HepG2 (cell line): ENCODE measurements at regions not wholly inside any gene's neighbourhood (a gene's known extent, or its start where the extent isn't known, plus 50 kb on each side); places are given as distances from the start of the nearest gene placed in this dataset.

Experiments
- CBFB ChIP-seq: sonication (generic); formaldehyde crosslinking; IDR thresholded peaks from 2 replicates; pipeline ENCODE4 v1.4.0; 2020; ENCODE audit warnings: missing genetic modification reagents
- CHD4 ChIP-seq: fragments of 200-600 bp; sonication (generic); IDR thresholded peaks from 2 replicates; pipeline ENCODE4 v1.7.0; 2017; ENCODE audit warnings: mild to moderate bottlenecking, low read length, borderline replicate concordance
- PREB ChIP-seq: sonication (generic); formaldehyde crosslinking; IDR thresholded peaks from 2 replicates; pipeline ENCODE4 v1.4.0; 2020; ENCODE audit warnings: missing genetic modification reagents
- ZNF121 ChIP-seq: sonication (generic); formaldehyde crosslinking; IDR thresholded peaks from 2 replicates; pipeline ENCODE4 v1.5.0; 2020; ENCODE audit warnings: mild to moderate bottlenecking, missing genetic modification reagents
- ZNF326 ChIP-seq: sonication (generic); formaldehyde crosslinking; IDR thresholded peaks from 2 replicates; pipeline ENCODE4 v1.4.0; 2020; ENCODE audit warnings: missing genetic modification reagents, borderline replicate concordance
- ZNF580 ChIP-seq: IDR thresholded peaks from 2 replicates; pipeline ENCODE4 v1.6.1; 2016; ENCODE audit warnings: low read depth, borderline replicate concordance

GRCh38 chr1:34359411-34359810 is 182.7 kb downstream of the C1orf94 start:
- TF ChIP-seq CBFB (CRISPR knock-in tag) (no peak), PREB (CRISPR knock-in tag) (no peak), ZNF580 (CRISPR knock-in tag) (no peak), CHD4 (no peak), ZNF326 (CRISPR knock-in tag) (no peak), ZNF121 (CRISPR knock-in tag) (no peak)
